ENCODE measurements at regions not wholly inside any gene's neighbourhood (a gene's known extent, or its start where the extent isn't known, plus 50 kb on each side); places are given as distances from the start of the nearest gene placed in this dataset.

DNA sequence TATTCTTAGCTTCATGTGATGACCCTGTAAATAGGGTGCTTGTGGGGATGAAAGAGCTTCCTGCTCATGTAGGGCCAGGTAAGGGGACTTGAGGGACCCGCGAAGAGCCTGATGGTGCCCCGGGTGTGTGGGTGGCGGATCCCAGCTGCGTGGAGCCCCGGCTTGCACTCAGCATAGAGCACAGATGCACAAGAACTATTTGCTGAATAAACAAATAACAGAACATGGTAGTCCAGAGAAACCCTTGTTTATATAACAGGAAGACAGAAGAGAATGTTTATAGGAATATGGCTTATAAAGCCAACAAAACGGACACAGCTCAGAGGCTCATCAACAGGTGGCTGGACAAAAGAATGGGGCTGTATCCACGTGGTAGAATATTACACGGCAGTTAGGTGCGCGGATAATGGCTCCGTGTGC is 106.9 kb upstream of the COL5A1 start:
- no peaks in the 10 kb centered on the region for H3K9me3 ChIP-seq (ENCODE audit: severe bottlenecking)
- TF ChIP-seq, protein P1, sequence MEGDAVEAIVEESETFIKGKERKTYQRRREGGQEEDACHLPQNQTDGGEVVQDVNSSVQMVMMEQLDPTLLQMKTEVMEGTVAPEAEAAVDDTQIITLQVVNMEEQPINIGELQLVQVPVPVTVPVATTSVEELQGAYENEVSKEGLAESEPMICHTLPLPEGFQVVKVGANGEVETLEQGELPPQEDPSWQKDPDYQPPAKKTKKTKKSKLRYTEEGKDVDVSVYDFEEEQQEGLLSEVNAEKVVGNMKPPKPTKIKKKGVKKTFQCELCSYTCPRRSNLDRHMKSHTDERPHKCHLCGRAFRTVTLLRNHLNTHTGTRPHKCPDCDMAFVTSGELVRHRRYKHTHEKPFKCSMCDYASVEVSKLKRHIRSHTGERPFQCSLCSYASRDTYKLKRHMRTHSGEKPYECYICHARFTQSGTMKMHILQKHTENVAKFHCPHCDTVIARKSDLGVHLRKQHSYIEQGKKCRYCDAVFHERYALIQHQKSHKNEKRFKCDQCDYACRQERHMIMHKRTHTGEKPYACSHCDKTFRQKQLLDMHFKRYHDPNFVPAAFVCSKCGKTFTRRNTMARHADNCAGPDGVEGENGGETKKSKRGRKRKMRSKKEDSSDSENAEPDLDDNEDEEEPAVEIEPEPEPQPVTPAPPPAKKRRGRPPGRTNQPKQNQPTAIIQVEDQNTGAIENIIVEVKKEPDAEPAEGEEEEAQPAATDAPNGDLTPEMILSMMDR (IDR thresholded peaks at IDR 0.05; ENCODE audit: low read depth, low read length) = no peak
- DNase-seq = no peak
- no peaks in the 10 kb centered on the region for H3K27me3 ChIP-seq (ENCODE audit: insufficient read depth, low read depth, severe bottlenecking)
- no peak overlapping the region for H3K27ac ChIP-seq
- no peak overlapping the region for H3K4me3 ChIP-seq (ENCODE audit: low read depth, low read length)
- no peaks in the 10 kb centered on the region for H3K36me3 ChIP-seq

DNA sequence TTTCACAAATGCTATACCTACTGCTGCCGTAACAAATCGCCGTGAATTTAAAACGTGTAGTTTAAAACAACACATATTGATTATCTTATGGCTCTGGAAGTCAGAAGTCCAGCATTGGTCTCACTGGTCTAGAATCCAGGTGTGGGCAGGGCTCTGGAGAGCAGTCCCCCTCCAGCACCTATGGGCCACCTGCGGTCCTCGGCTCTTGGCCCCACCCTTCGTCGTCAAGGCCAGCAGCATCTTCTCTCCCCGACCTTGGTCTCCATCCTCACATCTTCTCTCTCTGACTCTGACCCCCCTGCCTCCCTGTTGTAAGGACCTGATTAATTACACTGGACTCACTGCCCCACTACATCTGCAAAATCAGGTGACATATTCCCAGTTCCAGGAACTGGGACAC is 106.4 kb upstream of the COL5A1 start:
- Histone ChIP-seq H3K27ac (no peak overlapping the region), H3K36me3 (no peaks in the 10 kb centered on the region), H3K4me3 (ENCODE audit: low read depth, low read length) (no peak overlapping the region), H3K9me3 (ENCODE audit: severe bottlenecking) (no peaks in the 10 kb centered on the region), H3K27me3 (ENCODE audit: insufficient read depth, low read depth, severe bottlenecking) (no peaks in the 10 kb centered on the region)
- TF ChIP-seq, protein P1 (IDR thresholded peaks at IDR 0.05; ENCODE audit: low read depth, low read length) = no peak
- DNase-seq = no peak

DNA sequence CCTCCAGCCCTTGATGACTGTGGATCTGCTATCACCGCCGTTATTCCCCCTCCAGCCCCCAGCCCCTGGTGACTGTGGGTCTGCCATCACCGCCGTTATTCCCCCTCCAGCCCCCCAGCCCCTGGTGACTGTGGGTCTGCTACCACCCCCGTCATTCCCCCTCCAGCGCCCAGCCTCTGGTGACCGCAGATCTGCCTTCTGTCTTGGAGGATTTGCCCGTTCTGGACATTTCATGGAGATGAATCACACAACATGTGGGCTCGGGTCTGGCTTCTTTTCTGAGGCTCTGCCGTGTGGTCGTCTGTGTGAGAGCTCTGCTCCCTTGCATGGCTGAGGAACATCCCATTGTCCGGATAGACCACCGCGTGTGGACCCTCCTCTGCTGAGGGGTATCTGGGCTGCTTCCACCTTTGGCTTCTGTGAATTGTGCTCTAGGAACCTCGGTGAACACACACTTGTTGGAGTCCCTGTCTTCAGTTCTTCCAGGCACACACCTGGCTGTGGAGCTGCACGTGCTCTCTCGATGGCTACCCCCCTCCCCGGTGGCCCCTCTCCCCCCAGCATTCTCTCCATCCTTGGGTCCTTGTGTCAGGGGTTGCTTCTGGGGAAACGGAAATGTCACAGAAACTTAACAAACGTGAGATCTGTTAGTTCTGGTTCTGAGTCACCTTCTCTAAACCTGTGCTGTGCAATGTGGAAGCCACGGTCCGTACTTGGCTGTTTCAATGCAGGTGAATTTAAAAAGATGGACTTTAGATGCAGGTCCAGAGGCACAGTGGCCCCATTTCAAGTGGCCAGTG is 105.3 kb upstream of the COL5A1 start:
- no peak for DNase-seq
- H3K27ac ChIP-seq = no peak overlapping the region
- no peaks in the 10 kb centered on the region for H3K27me3 ChIP-seq (ENCODE audit: insufficient read depth, low read depth, severe bottlenecking)
- no peaks in the 10 kb centered on the region for H3K9me3 ChIP-seq (ENCODE audit: severe bottlenecking)
- no peaks in the 10 kb centered on the region for H3K36me3 ChIP-seq
- TF ChIP-seq, protein P1 (IDR thresholded peaks at IDR 0.05; ENCODE audit: low read depth, low read length) = no peak
- no peak overlapping the region for H3K4me3 ChIP-seq (ENCODE audit: low read depth, low read length)

DNA sequence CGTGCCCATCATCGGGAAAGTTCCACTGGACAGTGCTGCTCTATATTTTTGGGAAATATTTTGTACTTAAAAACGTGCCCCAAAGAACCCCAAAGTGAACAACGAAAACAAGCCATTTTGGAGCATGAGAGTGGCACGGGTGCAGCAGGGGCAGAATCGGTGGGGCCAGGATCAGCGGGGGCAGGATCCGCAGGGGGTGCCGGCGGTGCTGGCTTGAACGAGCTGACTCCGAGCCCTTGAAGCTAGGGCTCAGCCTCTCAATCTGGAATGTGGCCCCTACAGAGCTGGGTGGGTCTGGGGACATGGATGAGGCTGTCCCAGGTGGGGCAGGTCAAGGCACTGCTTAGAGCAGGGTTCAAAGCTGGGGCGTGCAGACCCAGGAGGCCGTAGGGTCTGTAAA is 104.7 kb upstream of the COL5A1 start:
- no peaks in the 10 kb centered on the region for H3K27me3 ChIP-seq (ENCODE audit: insufficient read depth, low read depth, severe bottlenecking)
- no peaks in the 10 kb centered on the region for H3K9me3 ChIP-seq (ENCODE audit: severe bottlenecking)
- TF ChIP-seq, protein P1 (IDR thresholded peaks at IDR 0.05; ENCODE audit: low read depth, low read length) = no peak
- no peaks in the 10 kb centered on the region for H3K36me3 ChIP-seq
- no peak overlapping the region for H3K27ac ChIP-seq
- no peak for DNase-seq
- no peak overlapping the region for H3K4me3 ChIP-seq (ENCODE audit: low read depth, low read length)

DNA sequence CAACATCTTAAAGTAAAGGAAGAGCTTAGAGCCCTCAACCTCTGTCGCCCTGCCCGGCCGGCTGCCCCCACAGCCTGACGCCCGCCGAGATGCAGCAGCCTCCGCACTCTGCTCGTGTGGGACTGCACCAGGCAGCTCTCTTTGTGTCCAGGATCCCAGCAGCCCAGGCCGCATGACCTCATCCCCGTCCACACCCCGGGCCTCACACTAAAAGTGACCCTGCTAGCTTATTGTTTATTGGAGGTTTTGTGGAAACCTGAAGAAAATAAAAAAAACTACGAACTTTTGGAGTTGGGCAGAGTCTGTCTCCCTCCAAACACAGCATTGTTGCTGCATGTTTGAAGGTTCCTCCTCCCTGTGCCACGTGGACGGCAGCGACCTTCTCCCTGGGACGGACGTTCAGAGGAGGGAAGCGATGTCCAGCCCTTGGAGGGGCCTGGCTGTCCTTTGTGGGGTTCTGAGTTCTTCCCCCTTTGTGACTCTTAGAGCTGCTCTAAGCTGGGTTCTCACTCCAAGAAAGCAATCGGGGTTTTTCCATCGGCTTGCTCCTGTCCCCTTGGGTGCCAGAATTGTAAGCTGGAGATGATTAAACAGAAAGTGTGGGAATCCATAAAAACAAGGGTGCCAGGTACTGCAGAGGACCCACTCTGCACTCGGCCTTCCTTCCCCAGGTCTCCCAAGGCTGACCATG is 103.5 kb upstream of the COL5A1 start:
- H3K4me3 ChIP-seq (ENCODE audit: low read depth, low read length) = no peak overlapping the region
- H3K27ac ChIP-seq = no peak overlapping the region
- H3K27me3 ChIP-seq (ENCODE audit: insufficient read depth, low read depth, severe bottlenecking) = no peaks in the 10 kb centered on the region
- H3K9me3 ChIP-seq (ENCODE audit: severe bottlenecking) = no peaks in the 10 kb centered on the region
- TF ChIP-seq, protein P1 (IDR thresholded peaks at IDR 0.05; ENCODE audit: low read depth, low read length) = no peak
- no peaks in the 10 kb centered on the region for H3K36me3 ChIP-seq
- DNase-seq = no peak
